Keratinocyte (primary cell): ENCODE measurements at regions not wholly inside any gene's neighbourhood (a gene's known extent, or its start where the extent isn't known, plus 50 kb on each side); places are given as distances from the start of the nearest gene placed in this dataset.

Experiments used
- DNase-seq: peaks from one replicate; pipeline ENCODE4 v3.0.0-alpha.2; 2011; ENCODE audit warnings: low read depth, missing footprints, low spot score
- FAIRE-seq: peaks from 2 replicates; lab custom pipeline; 2011; peaks lifted over from hg19 to GRCh38; lab: Jason Lieb, UNC
- H2AFZ ChIP-seq: 2 replicates; pipeline ENCODE4 v1.6.0; 2012; ENCODE audit warnings: low read length, control low read depth, inconsistent platforms; ENCODE audit not compliant: control insufficient read depth
- H3K27ac ChIP-seq: 2 replicates; pipeline ENCODE4 v1.5.1; 2011; ENCODE audit warnings: low read length; ENCODE audit not compliant: control insufficient read depth, insufficient read depth
- H3K27me3 ChIP-seq: 3 replicates; pipeline ENCODE4 v1.6.0; 2011; ENCODE audit warnings: low read length; ENCODE audit not compliant: control insufficient read depth, insufficient read depth; ENCODE audit errors: extremely low read depth
- H3K36me3 ChIP-seq, 2 experiments: 2 replicates in 1 of 2; 3 replicates in 1 of 2; pipeline ENCODE4 v1.5.1; 2011; ENCODE audit warnings: low read length in 2 of 2, mild to moderate bottlenecking in 1 of 2; ENCODE audit not compliant: control insufficient read depth in 2 of 2, insufficient read depth in 2 of 2; ENCODE audit errors: extremely low read depth in 1 of 2
- H3K4me1 ChIP-seq: 3 replicates; pipeline ENCODE4 v1.5.1; 2011; ENCODE audit warnings: low read length; ENCODE audit not compliant: control insufficient read depth, insufficient read depth; ENCODE audit errors: extremely low read depth
- H3K4me2 ChIP-seq: 3 replicates; pipeline ENCODE4 v1.6.0; 2011; ENCODE audit warnings: low read depth, low read length; ENCODE audit not compliant: control insufficient read depth, insufficient read depth; ENCODE audit errors: extremely low read depth
- H3K4me3 ChIP-seq, 3 experiments: fragments of 200-600 bp in 1 of 3; sonication (generic) in 1 of 3; 2 replicates in 2 of 3; 3 replicates in 1 of 3; pipeline ENCODE4 v1.5.1; 2011 to 2016; ENCODE audit warnings: low read length in 3 of 3, mild to moderate bottlenecking in 3 of 3, control low read depth in 2 of 3, inconsistent platforms in 1 of 3, low read depth in 1 of 3, mixed read lengths in 1 of 3, mixed run types in 1 of 3, moderate library complexity in 1 of 3; ENCODE audit not compliant: control insufficient read depth in 2 of 3, insufficient read depth in 2 of 3; ENCODE audit errors: extremely low read depth in 1 of 3
- H3K79me2 ChIP-seq: 2 replicates; pipeline ENCODE4 v1.6.0; 2012; ENCODE audit warnings: low read length; ENCODE audit not compliant: control insufficient read depth, insufficient read depth
- H3K9ac ChIP-seq: 3 replicates; pipeline ENCODE4 v1.6.0; 2011; ENCODE audit warnings: low read length; ENCODE audit not compliant: control insufficient read depth, insufficient read depth; ENCODE audit errors: extremely low read depth
- H3K9me1 ChIP-seq: 3 replicates; pipeline ENCODE4 v1.6.0; 2011; ENCODE audit warnings: low read length; ENCODE audit not compliant: control insufficient read depth, insufficient read depth; ENCODE audit errors: extremely low read depth
- H3K9me3 ChIP-seq: 2 replicates; pipeline ENCODE4 v1.5.1; 2012; ENCODE audit warnings: low read depth, low read length; ENCODE audit not compliant: control insufficient read depth
- H4K20me1 ChIP-seq: 3 replicates; pipeline ENCODE4 v1.6.0; 2011; ENCODE audit warnings: low read length; ENCODE audit not compliant: control insufficient read depth, insufficient read depth; ENCODE audit errors: extremely low read depth
- CTCF ChIP-seq, 3 experiments: IDR thresholded peaks in 1 of 3; conservative IDR thresholded peaks in 1 of 3; optimal IDR thresholded peaks in 1 of 3; 2 replicates in 2 of 3; 3 replicates in 1 of 3; pipeline versions ENCODE3 to v1.5.1; 2011; ENCODE audit warnings: low read length in 3 of 3, mild to moderate bottlenecking in 3 of 3, moderate library complexity in 2 of 3, control low read depth in 1 of 3, inconsistent platforms in 1 of 3; ENCODE audit not compliant: insufficient read depth in 2 of 3; ENCODE audit errors: extremely low read depth in 1 of 3
- EZH2 ChIP-seq: IDR thresholded peaks from one replicate; pipeline ENCODE4 v1.6.1; 2012; ENCODE audit warnings: inconsistent platforms, mild to moderate bottlenecking, low read length, moderate library complexity
- dilution Hi-C: fragments of 300-500 bp; cut with MboI; formaldehyde crosslinking; loops from one replicate; pipeline ENCODE4 v1.7.0; 2020; ENCODE audit warnings: low sequenced_read_pairs; ENCODE audit not compliant: extremely low pct_ligation_motif_present

- Histone ChIP-seq H4K20me1 (no peaks in the 10 kb centered on the region), H3K4me3 (no peak overlapping the region), H3K27ac (no peak overlapping the region), H2AFZ (no peak overlapping the region), H3K79me2 (no peaks in the 10 kb centered on the region), H3K36me3 (no peaks in the 10 kb centered on the region), H3K9me3 (no peaks in the 10 kb centered on the region), H3K9me1 (no peaks in the 10 kb centered on the region), H3K4me2 (no peak overlapping the region), H3K27me3 (no peaks in the 10 kb centered on the region), H3K9ac (no peak overlapping the region), H3K4me1 (no peaks in the 10 kb centered on the region)
- DNase-seq (no peak), FAIRE-seq (no peak)
- TF ChIP-seq EZH2: no peak
- TF ChIP-seq CTCF (optimal IDR thresholded peaks at IDR 0.05 in 1 of 3, IDR thresholded peaks at IDR 0.05 in 1 of 3, conservative IDR thresholded peaks at IDR 0.05 in 1 of 3; ENCODE audit: extremely low read depth in 1 of 3, insufficient read depth in 2 of 3, low read length in 3 of 3): no peak
- dilution Hi-C loops: no loop called here
Measured at GRCh38 chr13:90835826-90836225, 511.7 kb upstream of the MIR17HG start.

GRCh38 chr13:90838317-90838960, 509.0 kb upstream of the MIR17HG start:
- Histone ChIP-seq H3K9me1 (no peaks in the 10 kb centered on the region), H3K79me2 (no peaks in the 10 kb centered on the region)
- DNase-seq: no peak

More at GRCh38 chr13:90838317-90838960, 509.0 kb upstream of the MIR17HG start:
- Histone ChIP-seq H3K9me3 (no peaks in the 10 kb centered on the region), H3K4me3 (no peak overlapping the region), H3K4me1 (no peaks in the 10 kb centered on the region), H3K36me3 (no peaks in the 10 kb centered on the region), H2AFZ (no peak overlapping the region), H3K9ac (no peak overlapping the region), H3K27me3 (no peaks in the 10 kb centered on the region), H3K27ac (no peak overlapping the region), H3K4me2 (no peak overlapping the region), H4K20me1 (no peaks in the 10 kb centered on the region)
- FAIRE-seq: no peak
- dilution Hi-C loops: no loop called here
- TF ChIP-seq EZH2: no peak
- TF ChIP-seq CTCF (optimal IDR thresholded peaks at IDR 0.05 in 1 of 3, IDR thresholded peaks at IDR 0.05 in 1 of 3, conservative IDR thresholded peaks at IDR 0.05 in 1 of 3; ENCODE audit: extremely low read depth in 1 of 3, insufficient read depth in 2 of 3, low read length in 3 of 3): no peak
